AG09309 (cell line): ENCODE measurements at regions not wholly inside any gene's neighbourhood (a gene's known extent, or its start where the extent isn't known, plus 50 kb on each side); places are given as distances from the start of the nearest gene placed in this dataset.

Experiments
- DNase-seq: peaks from one replicate; pipeline ENCODE4 v3.0.0-alpha.2; 2010; ENCODE audit warnings: low read depth
- H3K4me3 ChIP-seq: 2 replicates; pipeline ENCODE4 v1.5.1; 2011; ENCODE audit warnings: mild to moderate bottlenecking, low read depth, low read length, moderate library complexity; ENCODE audit not compliant: control insufficient read depth
- TF ChIP-seq, protein P1 (sequence below): IDR thresholded peaks from 2 replicates; pipeline ENCODE4 v1.5.1; 2011; ENCODE audit warnings: mild to moderate bottlenecking, low read depth, low read length, inconsistent platforms; ENCODE audit not compliant: insufficient read depth, control insufficient read depth; ENCODE audit errors: missing control alignments

DNA sequence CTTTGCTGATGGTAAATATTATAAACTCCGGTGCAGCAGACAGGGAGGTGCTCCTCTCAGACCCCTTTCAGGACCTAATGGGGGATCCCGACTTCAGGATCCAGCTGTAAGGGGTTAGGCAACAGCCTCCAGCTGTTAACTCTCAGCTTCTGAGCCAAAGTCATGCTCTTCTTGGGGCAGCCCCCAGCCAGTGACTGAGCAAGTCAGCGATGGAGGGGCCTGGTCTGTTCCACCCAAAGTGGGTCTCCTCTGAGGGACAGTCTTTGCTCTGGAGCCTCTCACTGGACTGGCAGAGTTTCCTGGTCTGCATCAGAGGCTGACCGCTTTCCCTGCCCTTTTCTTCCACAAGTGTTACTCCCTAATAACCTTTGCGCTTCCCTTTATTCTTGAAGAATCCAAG, 184.2 kb upstream of the DIO3 start:
- H3K4me3 ChIP-seq = no peak overlapping the region
- DNase-seq = no peak
- TF ChIP-seq, protein P1, sequence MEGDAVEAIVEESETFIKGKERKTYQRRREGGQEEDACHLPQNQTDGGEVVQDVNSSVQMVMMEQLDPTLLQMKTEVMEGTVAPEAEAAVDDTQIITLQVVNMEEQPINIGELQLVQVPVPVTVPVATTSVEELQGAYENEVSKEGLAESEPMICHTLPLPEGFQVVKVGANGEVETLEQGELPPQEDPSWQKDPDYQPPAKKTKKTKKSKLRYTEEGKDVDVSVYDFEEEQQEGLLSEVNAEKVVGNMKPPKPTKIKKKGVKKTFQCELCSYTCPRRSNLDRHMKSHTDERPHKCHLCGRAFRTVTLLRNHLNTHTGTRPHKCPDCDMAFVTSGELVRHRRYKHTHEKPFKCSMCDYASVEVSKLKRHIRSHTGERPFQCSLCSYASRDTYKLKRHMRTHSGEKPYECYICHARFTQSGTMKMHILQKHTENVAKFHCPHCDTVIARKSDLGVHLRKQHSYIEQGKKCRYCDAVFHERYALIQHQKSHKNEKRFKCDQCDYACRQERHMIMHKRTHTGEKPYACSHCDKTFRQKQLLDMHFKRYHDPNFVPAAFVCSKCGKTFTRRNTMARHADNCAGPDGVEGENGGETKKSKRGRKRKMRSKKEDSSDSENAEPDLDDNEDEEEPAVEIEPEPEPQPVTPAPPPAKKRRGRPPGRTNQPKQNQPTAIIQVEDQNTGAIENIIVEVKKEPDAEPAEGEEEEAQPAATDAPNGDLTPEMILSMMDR = no peak

DNA sequence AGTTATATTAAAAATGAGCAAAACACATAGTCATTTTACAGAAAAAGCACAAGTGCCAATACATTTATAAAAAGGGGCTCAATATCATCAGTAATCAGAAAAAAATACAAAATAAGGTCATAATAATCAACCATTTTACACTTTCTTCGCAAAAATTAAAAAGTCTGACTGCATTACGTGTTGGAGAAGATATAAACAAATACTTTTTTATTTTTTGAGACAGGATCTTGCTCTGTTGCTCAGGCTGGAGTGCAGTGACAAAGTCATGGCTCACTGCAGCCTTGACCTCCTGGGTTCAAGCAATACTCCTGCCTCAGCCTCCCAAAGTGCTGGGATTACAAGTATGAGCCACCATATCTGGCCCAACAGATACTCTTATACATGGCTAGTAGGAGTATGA, 181.5 kb upstream of the DIO3 start:
- no peak for DNase-seq
- TF ChIP-seq, protein P1 = no peak
- no peak overlapping the region for H3K4me3 ChIP-seq

DNA sequence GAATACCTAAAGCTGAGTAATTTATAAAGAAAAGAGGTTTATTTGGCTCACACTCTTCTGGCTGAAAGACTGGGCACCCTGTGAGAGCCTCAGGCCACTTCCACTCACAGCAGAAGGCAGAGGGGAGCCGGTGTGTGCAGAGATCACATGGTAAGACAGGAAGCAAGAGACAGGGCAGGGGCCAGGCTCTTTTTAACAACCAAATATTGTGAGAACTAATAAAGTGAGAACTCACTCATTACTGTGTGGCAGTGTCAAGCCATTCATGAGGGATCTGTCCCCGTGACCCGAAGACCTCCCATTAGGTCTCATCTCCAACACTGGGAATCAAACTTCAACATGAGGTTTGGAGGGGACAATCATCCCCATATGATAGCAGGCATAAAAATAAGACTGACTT, 180.8 kb upstream of the DIO3 start:
- no peak overlapping the region for H3K4me3 ChIP-seq
- TF ChIP-seq, protein P1 = no peak
- no peak for DNase-seq

DNA sequence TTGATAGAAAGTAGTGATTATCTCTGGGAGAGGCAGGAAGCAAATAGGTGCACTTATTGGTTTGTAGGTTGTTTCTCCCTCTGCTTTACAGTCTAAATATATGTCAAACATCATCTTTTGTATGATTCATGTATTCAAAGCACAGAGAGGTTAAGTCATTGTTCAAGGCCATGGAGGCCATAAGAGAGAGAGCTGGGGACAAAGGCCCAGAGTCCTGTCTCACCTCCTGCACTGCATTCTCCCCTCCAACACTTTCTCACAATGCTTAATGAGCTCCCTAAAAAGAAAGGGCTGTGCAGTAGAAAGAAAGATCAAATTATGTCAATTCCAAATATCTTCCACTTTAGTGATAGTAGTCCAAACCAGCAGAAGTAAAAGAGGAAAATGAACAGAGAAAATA, 180.4 kb upstream of the DIO3 start:
- DNase-seq = no peak
- H3K4me3 ChIP-seq = no peak overlapping the region
- TF ChIP-seq, protein P1 = no peak

DNA sequence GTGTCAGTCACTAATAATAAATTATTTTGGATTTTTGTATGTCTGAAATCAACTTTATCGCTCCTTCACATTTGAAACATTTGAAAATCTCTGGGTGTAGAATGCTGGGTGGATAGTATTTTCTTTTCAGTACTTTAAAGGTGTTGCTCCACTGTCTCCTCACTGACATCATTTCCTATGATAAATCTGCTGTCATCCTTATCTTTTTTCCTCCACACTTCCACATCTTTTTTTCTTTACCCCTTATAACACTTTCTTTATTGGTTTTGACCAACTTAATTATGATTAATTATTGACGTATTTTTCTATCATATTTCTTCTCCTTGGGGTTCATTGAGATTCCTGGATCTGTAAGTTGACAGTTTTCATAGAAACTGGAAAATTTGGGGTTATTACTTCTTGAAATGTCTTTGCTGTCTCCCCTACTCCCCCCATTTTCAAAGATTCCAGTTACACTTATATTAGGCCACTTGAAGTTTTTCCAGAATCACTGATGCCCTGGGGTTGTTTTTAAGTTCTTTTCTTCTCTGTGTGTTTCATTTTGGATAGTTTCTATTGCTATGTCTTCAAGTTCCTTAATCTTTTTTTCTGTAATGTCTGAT, 177.5 kb upstream of the DIO3 start:
- DNase-seq = no peak
- TF ChIP-seq, protein P1 = no peak
- no peak overlapping the region for H3K4me3 ChIP-seq

DNA sequence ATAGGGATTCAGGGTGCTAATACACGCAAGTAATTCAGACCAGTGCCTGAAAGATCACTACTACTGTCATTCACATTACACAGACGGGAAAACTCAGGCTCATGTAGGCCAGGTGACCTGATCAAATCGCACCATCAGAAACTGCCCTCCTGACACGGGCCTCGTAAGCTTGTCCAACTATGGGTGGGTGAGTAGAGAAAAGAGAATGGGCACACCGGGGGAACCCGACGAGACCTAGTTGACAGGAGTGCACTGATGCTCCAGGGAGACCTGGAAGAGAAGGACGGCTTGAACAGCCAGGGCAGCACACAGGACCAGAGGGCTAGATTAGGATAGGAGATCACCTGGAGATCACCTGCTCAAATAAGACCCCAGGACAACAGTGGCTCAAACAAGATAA, 166.9 kb upstream of the DIO3 start:
- no peak for DNase-seq
- TF ChIP-seq, protein P1 = no peak
- H3K4me3 ChIP-seq = no peak overlapping the region

DNA sequence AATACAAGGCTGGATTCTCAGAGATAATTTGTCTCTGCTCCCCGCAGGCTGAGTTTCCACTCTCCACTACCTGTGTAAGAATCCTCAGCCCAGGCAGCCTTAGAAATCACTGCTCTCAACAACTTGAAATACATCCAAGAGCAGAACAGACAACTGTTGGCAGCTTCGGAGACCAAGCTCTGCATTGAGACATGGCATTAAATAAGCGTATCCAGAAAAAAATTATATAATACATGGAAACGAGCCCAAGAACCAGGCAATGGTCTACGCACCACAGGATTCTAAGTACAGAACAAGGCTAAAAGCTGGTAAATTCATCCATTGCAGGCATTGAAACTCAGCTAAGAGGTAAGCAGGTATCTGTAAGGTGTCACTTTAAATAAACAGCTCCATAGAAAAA, 165.5 kb upstream of the DIO3 start:
- no peak overlapping the region for H3K4me3 ChIP-seq
- no peak for DNase-seq
- TF ChIP-seq, protein P1 = no peak
